ENCODE measurements at regions not wholly inside any gene's neighbourhood (a gene's known extent, or its start where the extent isn't known, plus 50 kb on each side); places are given as distances from the start of the nearest gene placed in this dataset.

- DNase-seq (no peak), ATAC-seq (no peak)
- H3K4me1 ChIP-seq = no peaks in the 10 kb centered on the region
- H3K27ac ChIP-seq = no peak overlapping the region
- H3K27me3 ChIP-seq = no peaks in the 10 kb centered on the region
- intact Hi-C loops (cut with DNase I) = no loop called here
- H3K9me3 ChIP-seq = no peaks in the 10 kb centered on the region
- no peaks in the 10 kb centered on the region for H3K36me3 ChIP-seq
- no peak overlapping the region for H3K4me3 ChIP-seq
- no peak for TF ChIP-seq CTCF (IDR thresholded peaks at IDR 0.05)
These were observed 283.8 kb downstream of the MRPL39 start for GRCh38 chr21:25323356-25323949.

GRCh38 chr21:25314247-25314646 is 293.0 kb downstream of the MRPL39 start:
- TF ChIP-seq CTCF (IDR thresholded peaks at IDR 0.05) = no peak
- intact Hi-C loops (cut with DNase I) = no loop called here
- DNase-seq (no peak), ATAC-seq (no peak)
- H3K27me3 ChIP-seq = no peaks in the 10 kb centered on the region
- no peaks in the 10 kb centered on the region for H3K36me3 ChIP-seq
- no peak overlapping the region for H3K4me3 ChIP-seq
- H3K27ac ChIP-seq = no peak overlapping the region
- peaks cover 0 to 5% of the 10 kb centered on the region in 2 donors for H3K9me3 ChIP-seq
- H3K4me1 ChIP-seq = no peaks in the 10 kb centered on the region

GRCh38 chr21:25313829-25314228 is 293.5 kb downstream of the MRPL39 start:
- Histone ChIP-seq H3K27me3 (no peaks in the 10 kb centered on the region), H3K9me3 (peaks cover 0 to 9% of the 10 kb centered on the region in 2 donors), H3K4me3 (no peak overlapping the region), H3K36me3 (no peaks in the 10 kb centered on the region), H3K4me1 (no peaks in the 10 kb centered on the region), H3K27ac (no peak overlapping the region)
- intact Hi-C loops (cut with DNase I) = no loop called here
- TF ChIP-seq CTCF (IDR thresholded peaks at IDR 0.05) = peak in 1 of 2 donors; percentile 28
- peak in 1 of 4 donors; percentile 25 for DNase-seq
- ATAC-seq = peak; percentile 63

- no peaks in the 10 kb centered on the region for H3K36me3 ChIP-seq
These were observed 299.8 kb downstream of the MRPL39 start for GRCh38 chr21:25307489-25307888.

GRCh38 chr21:25304611-25305010 is 302.7 kb downstream of the MRPL39 start:
- ATAC-seq (no peak), DNase-seq (no peak)
- no peaks in the 10 kb centered on the region for H3K36me3 ChIP-seq
- intact Hi-C loops (cut with DNase I) = no loop called here
- no peak overlapping the region for H3K27ac ChIP-seq
- H3K4me1 ChIP-seq = no peaks in the 10 kb centered on the region
- peaks cover 0 to 15% of the 10 kb centered on the region in 2 donors for H3K9me3 ChIP-seq
- H3K27me3 ChIP-seq = no peaks in the 10 kb centered on the region
- no peak for TF ChIP-seq CTCF (IDR thresholded peaks at IDR 0.05)
- no peak overlapping the region for H3K4me3 ChIP-seq

More at GRCh38 chr21:25307489-25307888, 299.8 kb downstream of the MRPL39 start:
- TF ChIP-seq CTCF (IDR thresholded peaks at IDR 0.05) = no peak
- H3K4me1 ChIP-seq = no peaks in the 10 kb centered on the region
- no peak overlapping the region for H3K4me3 ChIP-seq
- peak; percentile 16 for ATAC-seq
- no peak overlapping the region for H3K27ac ChIP-seq
- H3K27me3 ChIP-seq = no peaks in the 10 kb centered on the region
- peaks cover 0 to 16% of the 10 kb centered on the region in 2 donors for H3K9me3 ChIP-seq
- no peak for DNase-seq
- intact Hi-C loops (cut with DNase I) = no loop called here
